ENCODE measurements at regions not wholly inside any gene's neighbourhood (a gene's known extent, or its start where the extent isn't known, plus 50 kb on each side); places are given as distances from the start of the nearest gene placed in this dataset.

DNA sequence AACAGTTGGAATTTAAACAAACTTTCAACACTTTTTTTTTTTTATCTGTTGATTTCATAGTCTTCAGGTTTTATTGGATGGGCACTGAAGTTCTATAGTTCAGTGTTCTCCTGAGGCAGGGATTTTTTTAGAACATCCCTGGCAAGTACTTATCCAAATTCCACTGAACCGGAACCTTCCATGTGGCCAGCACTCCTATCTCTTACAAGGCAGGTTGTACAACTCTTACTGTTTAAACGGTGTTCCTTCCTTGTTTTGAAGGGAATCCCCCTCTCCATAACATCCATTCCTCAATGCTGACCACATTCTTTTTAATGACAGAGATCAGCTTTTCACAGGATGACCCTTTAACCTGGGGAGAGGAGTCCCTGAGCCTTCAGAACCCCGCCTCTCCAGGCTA, 238.9 kb upstream of the CTBP2 start:
- Histone ChIP-seq H3K27me3 (replicated peaks) (no peaks in the 10 kb centered on the region), H3K36me3 (replicated peaks) (no peaks in the 10 kb centered on the region), H3K4me3 (ENCODE audit: low read depth, low read length) (no peak overlapping the region), H3K27ac (no peak overlapping the region)
- in situ Hi-C loops (cut with HindIII; ENCODE audit: low pct_ligation_motif_present, low sequenced_read_pairs), result no loop called here
- no peak for TF ChIP-seq CTCF (IDR thresholded peaks at IDR 0.05; ENCODE audit: low read depth, low read length, missing control alignments)
- no peak for DNase-seq

GRCh38 chr10:125398270-125398669, 237.9 kb upstream of the CTBP2 start:
- no peak for DNase-seq
- no peak overlapping the region for H3K27ac ChIP-seq
- no peak overlapping the region for H3K4me3 ChIP-seq (ENCODE audit: low read depth, low read length)
- H3K27me3 ChIP-seq (replicated peaks), result no peaks in the 10 kb centered on the region
- no peaks in the 10 kb centered on the region for H3K36me3 ChIP-seq (replicated peaks)
- in situ Hi-C loops (cut with HindIII; ENCODE audit: low pct_ligation_motif_present, low sequenced_read_pairs), result no loop called here
- TF ChIP-seq CTCF (IDR thresholded peaks at IDR 0.05; ENCODE audit: low read depth, low read length, missing control alignments), result no peak

DNA sequence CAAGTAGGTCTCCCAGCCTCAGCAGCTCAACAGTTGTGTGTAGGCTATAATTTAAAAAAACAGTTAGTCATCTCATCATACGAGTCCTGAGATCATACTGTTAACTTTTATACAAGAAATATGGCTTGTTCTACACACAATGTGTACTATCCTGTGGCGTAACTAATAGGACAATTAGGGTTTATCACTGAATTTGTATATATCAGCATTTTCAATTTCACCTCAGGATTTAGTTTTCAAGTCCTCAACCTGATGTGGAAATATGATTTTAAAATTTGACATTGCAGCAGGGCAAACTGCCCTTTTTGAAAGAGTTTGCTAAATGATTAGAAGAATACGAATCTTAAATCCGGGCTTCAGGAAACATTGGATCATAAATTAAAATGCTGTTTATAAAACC, 237.2 kb upstream of the CTBP2 start:
- DNase-seq, result no peak
- in situ Hi-C loops (cut with HindIII; ENCODE audit: low pct_ligation_motif_present, low sequenced_read_pairs), result no loop called here
- Histone ChIP-seq H3K27me3 (replicated peaks) (no peaks in the 10 kb centered on the region), H3K27ac (no peak overlapping the region), H3K36me3 (replicated peaks) (no peaks in the 10 kb centered on the region), H3K4me3 (ENCODE audit: low read depth, low read length) (no peak overlapping the region)
- no peak for TF ChIP-seq CTCF (IDR thresholded peaks at IDR 0.05; ENCODE audit: low read depth, low read length, missing control alignments)

GRCh38 chr10:125396676-125397075, 236.3 kb upstream of the CTBP2 start:
- Histone ChIP-seq H3K4me3 (ENCODE audit: low read depth, low read length) (no peak overlapping the region), H3K27ac (no peak overlapping the region), H3K27me3 (replicated peaks) (no peaks in the 10 kb centered on the region), H3K36me3 (replicated peaks) (no peaks in the 10 kb centered on the region)
- in situ Hi-C loops (cut with HindIII; ENCODE audit: low pct_ligation_motif_present, low sequenced_read_pairs), result no loop called here
- DNase-seq, result no peak
- TF ChIP-seq CTCF (IDR thresholded peaks at IDR 0.05; ENCODE audit: low read depth, low read length, missing control alignments), result no peak

GRCh38 chr10:125392609-125393008, 232.2 kb upstream of the CTBP2 start:
- Histone ChIP-seq H3K4me3 (ENCODE audit: low read depth, low read length) (no peak overlapping the region), H3K36me3 (replicated peaks) (no peaks in the 10 kb centered on the region), H3K27ac (no peak overlapping the region), H3K27me3 (replicated peaks) (no peaks in the 10 kb centered on the region)
- DNase-seq, result no peak
- no peak for TF ChIP-seq CTCF (IDR thresholded peaks at IDR 0.05; ENCODE audit: low read depth, low read length, missing control alignments)
- in situ Hi-C loops (cut with HindIII; ENCODE audit: low pct_ligation_motif_present, low sequenced_read_pairs), result no loop called here

DNA sequence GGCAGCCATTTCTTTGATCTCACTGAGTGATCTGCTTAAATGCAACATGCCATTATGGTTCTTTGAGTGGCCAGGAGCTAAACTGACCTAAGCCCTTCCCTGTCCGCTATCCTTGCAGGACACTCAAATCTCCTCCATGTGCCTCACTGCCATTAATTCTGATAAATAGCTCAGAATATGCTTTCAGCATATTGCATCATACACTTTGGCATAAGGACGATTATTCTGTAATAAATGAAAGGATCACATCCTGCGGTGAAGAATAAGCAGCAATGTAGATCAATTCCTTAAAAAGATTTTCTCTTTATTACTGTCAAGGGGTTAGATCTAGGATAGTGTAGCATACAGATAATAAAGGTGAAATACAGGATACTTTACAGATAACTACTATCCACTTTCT, 231.8 kb upstream of the CTBP2 start:
- in situ Hi-C loops (cut with HindIII; ENCODE audit: low pct_ligation_motif_present, low sequenced_read_pairs), result no loop called here
- DNase-seq, result no peak
- H3K36me3 ChIP-seq (replicated peaks), result no peaks in the 10 kb centered on the region
- no peak overlapping the region for H3K27ac ChIP-seq
- no peak for TF ChIP-seq CTCF (IDR thresholded peaks at IDR 0.05; ENCODE audit: low read depth, low read length, missing control alignments)
- H3K4me3 ChIP-seq (ENCODE audit: low read depth, low read length), result no peak overlapping the region
- no peaks in the 10 kb centered on the region for H3K27me3 ChIP-seq (replicated peaks)
